Heart left ventricle (tissue), 16 donors: ENCODE measurements at regions not wholly inside any gene's neighbourhood (a gene's known extent, or its start where the extent isn't known, plus 50 kb on each side); places are given as distances from the start of the nearest gene placed in this dataset.

Experiments
- ATAC-seq, 4 donors: fragments of 200-7000 bp; cut with Tn5 transposase; one replicate each; pipeline ENCODE4 v1.9.1; 2020 to 2022; ENCODE audit warnings: moderate library complexity in 4 of 4, mild to moderate bottlenecking in 3 of 4, moderate number of reproducible peaks in 1 of 4
- DNase-seq, 5 donors: peaks; one replicate each; pipeline ENCODE4 v3.0.0-alpha.2; 2020
- H3K27ac ChIP-seq, 12 donors: fragments of 200-600 bp; sonication (generic) in 4 of 12; one replicate each; pipeline versions ENCODE4 v1.5.0 to v1.8.0; 2016 to 2022; ENCODE audit warnings: mild to moderate bottlenecking in 2 of 12
- H3K27me3 ChIP-seq, 9 donors: fragments of 200-600 bp; sonication (generic) in 2 of 9; one replicate each; pipeline versions ENCODE4 v1.5.1 to v1.8.0; 2016 to 2022; ENCODE audit warnings: mild to moderate bottlenecking in 3 of 9
- H3K36me3 ChIP-seq, 9 donors: fragments of 200-600 bp; sonication (generic) in 2 of 9; one replicate each; pipeline versions ENCODE4 v1.5.0 to v1.8.0; 2018 to 2022; ENCODE audit warnings: mild to moderate bottlenecking in 2 of 9
- H3K4me1 ChIP-seq, 12 donors: fragments of 200-600 bp; sonication (generic) in 4 of 12; one replicate each; pipeline versions ENCODE4 v1.5.0 to v1.8.0; 2016 to 2022; ENCODE audit warnings: mild to moderate bottlenecking in 3 of 12
- H3K4me3 ChIP-seq, 12 donors: fragments of 200-600 bp; sonication (generic) in 4 of 12; one replicate each; pipeline versions ENCODE4 v1.5.0 to v1.8.0; 2017 to 2022; ENCODE audit warnings: mild to moderate bottlenecking in 9 of 12, moderate library complexity in 4 of 12
- H3K9me3 ChIP-seq, 12 donors: fragments of 200-600 bp; sonication (generic) in 4 of 12; one replicate each; pipeline versions ENCODE4 v1.5.0 to v1.8.0; 2016 to 2022; ENCODE audit warnings: mild to moderate bottlenecking in 1 of 12
- CTCF ChIP-seq, 12 donors: fragments of 200-600 bp; sonication (generic) in 4 of 12; IDR thresholded peaks; one replicate each; pipeline versions ENCODE4 v1.5.0 to v1.8.0; 2018 to 2022; ENCODE audit warnings: antibody characterized with exemption in 12 of 12, mild to moderate bottlenecking in 5 of 12
- POLR2A ChIP-seq, 2 donors: fragments of 450-650 bp; IDR thresholded peaks; one replicate each; pipeline ENCODE4 v1.6.1; 2017; ENCODE audit warnings: antibody characterized with exemption in 2 of 2, mild to moderate bottlenecking in 2 of 2, moderate library complexity in 2 of 2
- WGBS, 4 donors: extraction: QIAGEN DNeasy Blood & Tissue Kit in 2 of 4; methylation state at CpG; one replicate each; pipeline versions ENCODE4 v1.1.5 to v1.1.7; 2013 to 2018; 5-methylcytosine and 5-hydroxymethylcytosine counted together
- intact Hi-C, 10 donors: fragments of 100-400 bp; cut with DNase I; formaldehyde crosslinking; loops; one replicate each; pipeline versions ENCODE4 v1.11.1 to v1.14.2; 2022
- donor health status: ischemic (EF 13 %, LVEDD 7.1; RV severe dilation, severe dysfunction).
- donor health status: healthy with polysubstance abuse.
- donor health status: DM: no; HTN: yes; CAD: no.
- donor health status: DM: no; HTN: no; CAD: no.
- donor health status: ischemic (EF 25% LVEDD 6.9; RV normal size, moderate dysfunction).
- donor health status: ischemic (EF 25% LVEDD 5.7; RV mildly dilated, moderate dysfunction).
- donor health status: healthy.
- donor health status: DM: yes; HTN: yes; CAD: no.
- donor health status: ischemic (EF 35%, LVEDD 5.7; RV mildly dilated, moderate dysfunction).
- donor health status: nonischemic (EF 11% LVEDD 7.7; RV severe dilation, severe dysfunction).
- donor health status: DM: yes; HTN: yes; CAD: no.
- donor health status: PGD.
- donor health status: ischemic (EF 29% LVEDD 5.4; RV normal size, mild dysfunction).
- donor health status: nonischemic (EF 23%, LVEDD 6.1; RV moderate dilation, normal function).

DNA sequence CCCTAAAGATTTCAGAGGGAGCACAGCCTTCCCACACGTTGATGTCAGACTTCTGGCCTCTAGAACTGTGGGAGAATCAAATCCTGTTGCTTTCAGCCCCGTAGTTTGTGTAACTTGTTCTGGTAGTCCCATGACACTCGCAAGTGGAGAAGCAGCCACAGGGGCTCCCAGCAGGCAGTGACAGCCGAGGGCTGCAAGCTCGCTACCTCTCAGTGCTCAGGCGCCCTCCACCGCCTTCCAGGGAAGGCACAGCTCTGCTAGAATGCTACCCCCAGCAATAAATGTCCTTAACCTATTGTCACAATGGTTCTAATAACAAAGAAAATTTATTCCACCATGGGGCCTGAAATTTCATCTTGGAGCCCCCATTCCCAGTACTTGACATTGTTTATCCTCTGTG lies 143.1 kb upstream of the ZNF236 start:
- no peak for DNase-seq
- Histone ChIP-seq H3K27ac (no peak overlapping the region), H3K9me3 (no peaks in the 10 kb centered on the region), H3K4me3 (no peak overlapping the region), H3K27me3 (peaks cover 0 to 36% (median 6%) of the 10 kb centered on the region in 9 donors), H3K36me3 (no peaks in the 10 kb centered on the region), H3K4me1 (no peaks in the 10 kb centered on the region)
- no peak for TF ChIP-seq CTCF (IDR thresholded peaks at IDR 0.05)
- ATAC-seq = no peak
- intact Hi-C loops = no loop called here
- WGBS, 4 donors = 63 to 71% (median 64%) methylated on average over 7 of the region's 7 CpGs

- DNase-seq = no peak
- Histone ChIP-seq H3K9me3 (no peaks in the 10 kb centered on the region), H3K27ac (no peak overlapping the region), H3K4me1 (no peaks in the 10 kb centered on the region), H3K27me3 (peaks cover 0 to 30% (median 3%) of the 10 kb centered on the region in 9 donors), H3K36me3 (no peaks in the 10 kb centered on the region), H3K4me3 (no peak overlapping the region)
- TF ChIP-seq CTCF (IDR thresholded peaks at IDR 0.05) (no peak), POLR2A (IDR thresholded peaks at IDR 0.05) (no peak)
- intact Hi-C loops = no loop called here
- no peak for ATAC-seq
- 66 to 80% (median 76%) methylated on average over 8 of the region's 8 CpGs for WGBS, 4 donors
Measured at GRCh38 chr18:76678248-76678647, 144.1 kb upstream of the ZNF236 start.

DNA sequence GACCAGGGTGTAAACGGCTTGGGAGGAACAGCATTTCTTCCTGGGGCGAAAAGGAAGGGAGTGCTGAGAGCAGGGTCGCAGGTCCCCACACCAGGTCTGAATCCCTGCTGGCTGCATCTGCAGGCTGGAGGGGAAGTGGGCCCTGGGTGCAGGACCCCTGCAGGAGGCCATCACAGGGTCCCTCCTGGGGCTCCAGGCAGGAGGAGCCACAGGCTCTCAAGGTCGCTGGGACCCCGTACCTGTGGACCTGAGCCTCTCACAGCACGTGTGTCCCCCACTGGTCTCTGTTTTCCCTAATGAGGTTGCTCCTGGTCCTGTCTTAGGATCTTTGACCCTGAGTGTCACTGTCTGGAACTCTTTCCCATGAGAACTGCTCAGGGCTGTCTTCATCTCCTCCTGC lies 147.8 kb upstream of the ZNF236 start:
- Histone ChIP-seq H3K27me3 (peaks cover 0 to 14% (median 0%) of the 10 kb centered on the region in 9 donors), H3K4me3 (no peak overlapping the region), H3K9me3 (no peaks in the 10 kb centered on the region), H3K27ac (no peak overlapping the region), H3K36me3 (no peaks in the 10 kb centered on the region), H3K4me1 (peaks cover 0 to 9% (median 0%) of the 10 kb centered on the region in 12 donors)
- ATAC-seq (no peak), DNase-seq (no peak)
- intact Hi-C loops = no loop called here
- 66 to 77% (median 72%) methylated on average over 6 of the region's 6 CpGs for WGBS, 4 donors
- no peak for TF ChIP-seq CTCF (IDR thresholded peaks at IDR 0.05)
- no peak for TF ChIP-seq POLR2A (IDR thresholded peaks at IDR 0.05)

DNA sequence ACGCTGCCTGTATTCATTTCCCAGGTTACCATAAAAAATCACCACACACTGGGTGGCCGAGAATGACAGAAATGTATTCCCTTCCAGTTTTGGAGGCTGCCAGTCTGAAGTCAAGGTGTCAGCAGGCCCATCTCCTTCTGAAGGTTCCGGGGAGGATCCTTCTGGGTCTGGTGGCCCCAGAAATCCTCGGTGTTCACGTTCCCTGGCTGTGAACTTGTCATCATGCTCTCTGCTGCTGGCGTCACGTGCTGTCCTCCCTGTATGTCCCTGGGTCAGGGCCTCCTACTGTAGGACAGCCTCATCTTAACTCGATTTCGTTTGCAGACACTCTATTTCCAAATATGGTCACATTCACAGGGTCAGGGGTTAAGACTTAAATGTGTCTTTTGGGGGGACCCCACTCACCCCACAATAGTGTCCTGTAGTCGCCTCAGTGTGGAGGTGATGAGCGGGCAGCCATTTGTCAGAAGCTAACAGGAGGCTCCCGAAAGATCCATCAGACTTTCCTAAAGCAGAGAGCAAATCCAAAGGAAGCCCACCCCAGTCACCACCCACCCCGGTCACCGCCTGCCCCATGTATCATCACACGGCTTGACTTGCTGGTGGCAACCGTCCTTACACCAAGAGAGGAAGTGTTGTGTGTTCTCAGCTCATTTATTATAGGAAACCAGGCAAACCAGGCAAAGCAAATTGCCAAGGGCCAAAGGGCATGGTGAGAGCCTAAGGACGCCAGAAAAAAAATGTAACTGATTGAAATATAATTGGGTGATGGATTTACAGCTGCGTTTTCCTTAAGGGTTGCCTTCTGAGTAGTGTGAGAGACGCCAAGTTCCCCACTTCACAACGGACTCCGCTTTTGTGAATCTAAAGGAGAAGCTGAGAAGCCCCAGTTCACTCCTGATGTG lies 148.8 kb upstream of the ZNF236 start:
- Histone ChIP-seq H3K4me1 (peaks cover 0 to 9% (median 0%) of the 10 kb centered on the region in 12 donors), H3K27me3 (peaks cover 0 to 9% (median 0%) of the 10 kb centered on the region in 9 donors), H3K9me3 (no peaks in the 10 kb centered on the region), H3K4me3 (no peak overlapping the region), H3K36me3 (no peaks in the 10 kb centered on the region), H3K27ac (no peak overlapping the region)
- WGBS, 4 donors = 91 to 92% (median 91%) methylated on average over 21 of the region's 21 CpGs
- intact Hi-C loops = no loop called here
- ATAC-seq (no peak), DNase-seq (no peak)
- TF ChIP-seq CTCF (IDR thresholded peaks at IDR 0.05) = no peak
